Mucosa of stomach (tissue), 1 donor: ENCODE measurements at regions not wholly inside any gene's neighbourhood (a gene's known extent, or its start where the extent isn't known, plus 50 kb on each side); places are given as distances from the start of the nearest gene placed in this dataset.

ENCODE experiments used
- H3K27me3 ChIP-seq: one replicate; pipeline ENCODE4 v1.7.0; 2013; ENCODE audit warnings: mild to moderate bottlenecking, low read length; ENCODE audit not compliant: control insufficient read depth, insufficient read depth
- H3K36me3 ChIP-seq: one replicate; pipeline ENCODE4 v1.7.0; 2013; ENCODE audit warnings: low read length; ENCODE audit not compliant: control insufficient read depth, insufficient read depth
- H3K4me1 ChIP-seq: one replicate; pipeline ENCODE4 v1.7.0; 2013; ENCODE audit warnings: mild to moderate bottlenecking, low read length; ENCODE audit not compliant: control insufficient read depth, insufficient read depth
- H3K4me3 ChIP-seq: one replicate; pipeline ENCODE4 v1.7.0; 2013; ENCODE audit warnings: low read length
- H3K9ac ChIP-seq: one replicate; pipeline ENCODE4 v1.7.0; 2013; ENCODE audit warnings: mild to moderate bottlenecking, low read length, moderate library complexity
- H3K9me3 ChIP-seq: one replicate; pipeline ENCODE4 v1.7.0; 2013; ENCODE audit warnings: mild to moderate bottlenecking, low read length, moderate library complexity; ENCODE audit not compliant: control insufficient read depth
- donor health status: Pancreatic carcinoma.

GRCh38 chr3:194274424-194275085 is 76.6 kb downstream of the CPN2 start:
- H3K4me3 ChIP-seq, result no peak overlapping the region
- peaks cover 39% of the 10 kb centered on the region for H3K4me1 ChIP-seq
- H3K9me3 ChIP-seq, result no peaks in the 10 kb centered on the region
- H3K9ac ChIP-seq, result no peak overlapping the region
- H3K27me3 ChIP-seq, result no peaks in the 10 kb centered on the region
- no peaks in the 10 kb centered on the region for H3K36me3 ChIP-seq

GRCh38 chr3:194275291-194275690 is 75.8 kb downstream of the CPN2 start:
- no peaks in the 10 kb centered on the region for H3K9me3 ChIP-seq
- no peak overlapping the region for H3K9ac ChIP-seq
- no peaks in the 10 kb centered on the region for H3K27me3 ChIP-seq
- H3K36me3 ChIP-seq, result no peaks in the 10 kb centered on the region
- H3K4me3 ChIP-seq, result no peak overlapping the region
- peaks cover 32% of the 10 kb centered on the region for H3K4me1 ChIP-seq

- Histone ChIP-seq H3K9me3 (no peaks in the 10 kb centered on the region), H3K9ac (no peak overlapping the region), H3K4me3 (no peak overlapping the region), H3K36me3 (no peaks in the 10 kb centered on the region), H3K27me3 (no peaks in the 10 kb centered on the region), H3K4me1 (peaks cover 28% of the 10 kb centered on the region)
Measured at GRCh38 chr3:194275721-194276120, 75.4 kb downstream of the CPN2 start.

- H3K9ac ChIP-seq, result no peak overlapping the region
- H3K4me1 ChIP-seq, result peaks cover 20% of the 10 kb centered on the region
- no peak overlapping the region for H3K4me3 ChIP-seq
- no peaks in the 10 kb centered on the region for H3K27me3 ChIP-seq
- no peaks in the 10 kb centered on the region for H3K9me3 ChIP-seq
- H3K36me3 ChIP-seq, result no peaks in the 10 kb centered on the region
Measured at GRCh38 chr3:194276768-194277103, 74.4 kb downstream of the CPN2 start.

GRCh38 chr3:194277104-194277785 is 73.9 kb downstream of the CPN2 start:
- H3K4me3 ChIP-seq, result no peak overlapping the region
- H3K4me1 ChIP-seq, result peaks cover 20% of the 10 kb centered on the region
- H3K27me3 ChIP-seq, result no peaks in the 10 kb centered on the region
- H3K36me3 ChIP-seq, result no peaks in the 10 kb centered on the region
- H3K9ac ChIP-seq, result peak overlapping the region; percentile 22
- no peaks in the 10 kb centered on the region for H3K9me3 ChIP-seq

GRCh38 chr3:194277786-194278130 is 73.4 kb downstream of the CPN2 start:
- H3K4me3 ChIP-seq, result no peak overlapping the region
- H3K27me3 ChIP-seq, result no peaks in the 10 kb centered on the region
- peaks cover 20% of the 10 kb centered on the region for H3K4me1 ChIP-seq
- no peaks in the 10 kb centered on the region for H3K36me3 ChIP-seq
- H3K9me3 ChIP-seq, result no peaks in the 10 kb centered on the region
- H3K9ac ChIP-seq, result no peak overlapping the region

GRCh38 chr3:194278186-194278845 is 72.8 kb downstream of the CPN2 start:
- no peaks in the 10 kb centered on the region for H3K36me3 ChIP-seq
- H3K4me1 ChIP-seq, result peaks cover 20% of the 10 kb centered on the region
- H3K9ac ChIP-seq, result peak overlapping the region; percentile 20
- no peak overlapping the region for H3K4me3 ChIP-seq
- no peaks in the 10 kb centered on the region for H3K9me3 ChIP-seq
- no peaks in the 10 kb centered on the region for H3K27me3 ChIP-seq

- Histone ChIP-seq H3K4me3 (no peak overlapping the region), H3K4me1 (peaks cover 20% of the 10 kb centered on the region), H3K27me3 (no peaks in the 10 kb centered on the region), H3K9me3 (no peaks in the 10 kb centered on the region), H3K9ac (no peak overlapping the region), H3K36me3 (no peaks in the 10 kb centered on the region)
Measured at GRCh38 chr3:194279101-194279500, 72.0 kb downstream of the CPN2 start.

GRCh38 chr3:194279701-194280360 is 71.3 kb downstream of the CPN2 start:
- H3K4me1 ChIP-seq, result peaks cover 20% of the 10 kb centered on the region
- no peak overlapping the region for H3K9ac ChIP-seq
- no peaks in the 10 kb centered on the region for H3K9me3 ChIP-seq
- no peaks in the 10 kb centered on the region for H3K36me3 ChIP-seq
- H3K27me3 ChIP-seq, result no peaks in the 10 kb centered on the region
- no peak overlapping the region for H3K4me3 ChIP-seq

- Histone ChIP-seq H3K36me3 (no peaks in the 10 kb centered on the region), H3K4me1 (peaks cover 20% of the 10 kb centered on the region)
Measured at GRCh38 chr3:194280777-194281176, 70.4 kb downstream of the CPN2 start.

GRCh38 chr3:194281306-194281705 is 69.8 kb downstream of the CPN2 start:
- Histone ChIP-seq H3K4me3 (no peak overlapping the region), H3K9ac (no peak overlapping the region), H3K27me3 (no peaks in the 10 kb centered on the region), H3K36me3 (no peaks in the 10 kb centered on the region), H3K4me1 (peaks cover 20% of the 10 kb centered on the region), H3K9me3 (no peaks in the 10 kb centered on the region)

More at GRCh38 chr3:194280777-194281176, 70.4 kb downstream of the CPN2 start:
- no peaks in the 10 kb centered on the region for H3K9me3 ChIP-seq
- no peaks in the 10 kb centered on the region for H3K27me3 ChIP-seq
- H3K9ac ChIP-seq, result no peak overlapping the region
- H3K4me3 ChIP-seq, result no peak overlapping the region

- Histone ChIP-seq H3K9me3 (no peaks in the 10 kb centered on the region), H3K4me3 (no peak overlapping the region), H3K9ac (no peak overlapping the region), H3K27me3 (no peaks in the 10 kb centered on the region), H3K36me3 (no peaks in the 10 kb centered on the region), H3K4me1 (peaks cover 20% of the 10 kb centered on the region)
Measured at GRCh38 chr3:194281766-194282165, 69.4 kb downstream of the CPN2 start.
